BJ (cell line): ENCODE measurements at regions not wholly inside any gene's neighbourhood (a gene's known extent, or its start where the extent isn't known, plus 50 kb on each side); places are given as distances from the start of the nearest gene placed in this dataset.

Experiments
- CTCF ChIA-PET: fragments of 350-600 bp; formaldehyde crosslinking; extraction: SDS; loops from one replicate; lab custom pipeline; 2021; ENCODE audit warnings: antibody characterized with exemption, inconsistent platforms; lab: Yijun Ruan, JAX
- POLR2A ChIA-PET: fragments of 300-600 bp; sonication (Branson Sonifier 250); formaldehyde crosslinking; extraction: SDS; loops from one replicate; lab custom pipeline; 2021; ENCODE audit warnings: antibody characterized with exemption; lab: Charles Lee
- DNase-seq: peaks from one replicate; pipeline ENCODE4 v3.0.0-alpha.2; 2011; ENCODE audit warnings: low read depth
- H3K27me3 ChIP-seq: 2 replicates; pipeline ENCODE4 v1.6.0; 2011; ENCODE audit warnings: low read length; ENCODE audit not compliant: control insufficient read depth, insufficient read depth
- H3K36me3 ChIP-seq: 2 replicates; pipeline ENCODE4 v1.5.1; 2011; ENCODE audit warnings: low read length; ENCODE audit not compliant: control insufficient read depth, insufficient read depth
- H3K4me3 ChIP-seq: 2 replicates; pipeline ENCODE4 v1.5.1; 2011; ENCODE audit warnings: low read depth, mild to moderate bottlenecking, control low read depth, low read length
- TF ChIP-seq, protein P1 (sequence below): IDR thresholded peaks from 2 replicates; pipeline ENCODE4 v1.5.1; 2011; ENCODE audit warnings: low read depth, mild to moderate bottlenecking, control low read depth, inconsistent platforms, low read length, moderate library complexity; ENCODE audit not compliant: insufficient read depth

DNA sequence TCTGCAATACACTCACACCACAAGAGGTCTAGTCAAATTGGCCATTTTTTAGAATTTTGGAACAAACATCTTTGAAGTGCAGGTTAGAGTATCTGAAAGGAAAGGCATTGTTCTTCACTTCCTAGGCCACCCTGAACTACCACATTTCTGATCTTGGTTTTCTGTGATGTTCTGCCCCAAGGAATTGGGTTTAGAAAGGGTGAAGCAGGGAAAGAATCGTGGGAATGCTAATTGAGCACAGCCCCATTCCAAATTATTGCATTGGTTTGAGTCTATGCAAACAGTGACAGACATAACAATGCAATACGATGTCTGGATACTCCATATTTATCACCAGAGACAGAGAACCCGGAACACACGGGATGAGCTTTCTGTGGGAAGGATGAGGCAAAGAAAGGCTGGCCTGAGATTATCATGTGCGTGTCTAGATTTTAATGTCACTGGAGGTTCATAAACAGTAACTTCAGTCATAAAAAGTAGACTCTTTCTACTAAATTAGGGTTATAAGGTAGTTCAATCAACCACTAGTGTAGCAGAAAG, 195.3 kb upstream of the BLID start:
- Histone ChIP-seq H3K27me3 (peaks cover 3% of the 10 kb centered on the region; the same call in 1 of the 2 replicates), H3K4me3 (no peak overlapping the region), H3K36me3 (no peaks in the 10 kb centered on the region)
- TF ChIP-seq, protein P1, sequence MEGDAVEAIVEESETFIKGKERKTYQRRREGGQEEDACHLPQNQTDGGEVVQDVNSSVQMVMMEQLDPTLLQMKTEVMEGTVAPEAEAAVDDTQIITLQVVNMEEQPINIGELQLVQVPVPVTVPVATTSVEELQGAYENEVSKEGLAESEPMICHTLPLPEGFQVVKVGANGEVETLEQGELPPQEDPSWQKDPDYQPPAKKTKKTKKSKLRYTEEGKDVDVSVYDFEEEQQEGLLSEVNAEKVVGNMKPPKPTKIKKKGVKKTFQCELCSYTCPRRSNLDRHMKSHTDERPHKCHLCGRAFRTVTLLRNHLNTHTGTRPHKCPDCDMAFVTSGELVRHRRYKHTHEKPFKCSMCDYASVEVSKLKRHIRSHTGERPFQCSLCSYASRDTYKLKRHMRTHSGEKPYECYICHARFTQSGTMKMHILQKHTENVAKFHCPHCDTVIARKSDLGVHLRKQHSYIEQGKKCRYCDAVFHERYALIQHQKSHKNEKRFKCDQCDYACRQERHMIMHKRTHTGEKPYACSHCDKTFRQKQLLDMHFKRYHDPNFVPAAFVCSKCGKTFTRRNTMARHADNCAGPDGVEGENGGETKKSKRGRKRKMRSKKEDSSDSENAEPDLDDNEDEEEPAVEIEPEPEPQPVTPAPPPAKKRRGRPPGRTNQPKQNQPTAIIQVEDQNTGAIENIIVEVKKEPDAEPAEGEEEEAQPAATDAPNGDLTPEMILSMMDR = no peak
- CTCF ChIA-PET = no interaction called here
- no peak for DNase-seq
- POLR2A ChIA-PET = no interaction called here

DNA sequence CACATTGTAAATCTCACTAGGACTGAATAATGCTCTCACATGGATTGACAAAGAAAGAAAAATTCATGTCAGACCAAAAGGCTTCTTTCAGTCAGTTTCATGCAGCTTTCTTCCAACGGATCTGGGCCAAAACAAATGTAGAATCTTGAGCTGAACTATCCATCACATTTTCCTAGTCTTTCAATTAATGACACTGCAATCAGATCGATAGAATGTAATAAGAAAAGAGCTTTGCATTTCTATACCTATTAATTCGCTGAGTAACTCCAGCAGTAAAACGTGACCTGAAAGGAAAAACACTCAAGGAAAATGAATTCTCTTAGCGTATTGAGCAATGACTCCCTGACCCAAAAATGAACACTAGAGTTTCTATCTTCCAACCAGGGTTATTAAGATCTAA, 194.8 kb upstream of the BLID start:
- Histone ChIP-seq H3K27me3 (peaks cover 3% of the 10 kb centered on the region; the same call in 1 of the 2 replicates), H3K4me3 (no peak overlapping the region), H3K36me3 (no peaks in the 10 kb centered on the region)
- TF ChIP-seq, protein P1 = no peak
- ChIA-PET CTCF (no interaction called here), POLR2A (no interaction called here)
- DNase-seq = no peak

DNA sequence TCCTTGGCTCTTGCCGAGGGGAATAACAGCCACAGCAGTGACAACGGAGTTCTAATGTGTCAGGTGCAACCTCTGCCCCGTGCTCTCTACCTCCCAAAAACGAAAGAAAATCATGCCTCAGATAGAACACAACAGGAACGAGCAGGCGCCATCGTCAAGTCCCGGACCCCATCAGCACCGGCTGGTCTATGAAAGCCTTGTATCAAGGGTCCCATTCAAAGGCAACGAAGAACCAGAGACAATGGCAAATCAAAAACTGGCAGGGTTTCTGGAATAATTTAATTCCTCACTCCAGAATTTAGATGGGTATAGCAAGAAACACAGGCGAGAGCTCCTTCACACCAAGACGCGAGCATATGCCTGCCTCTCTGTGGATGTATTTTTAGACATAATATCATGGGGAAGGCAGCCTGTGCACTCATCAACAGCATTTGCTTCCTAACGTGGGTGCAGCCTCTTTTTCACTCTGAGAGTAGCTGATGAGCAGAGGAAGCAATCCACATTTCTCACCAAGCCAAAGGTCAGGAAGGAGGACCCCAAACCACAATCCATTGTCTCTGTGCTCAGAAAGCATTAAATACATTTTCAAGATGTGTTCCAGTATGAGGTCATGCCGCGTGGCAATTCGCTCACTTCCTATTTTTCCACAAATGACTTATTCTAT, 193.4 kb upstream of the BLID start:
- TF ChIP-seq, protein P1 = no peak
- Histone ChIP-seq H3K36me3 (no peaks in the 10 kb centered on the region), H3K27me3 (peaks cover 3% of the 10 kb centered on the region; the same call in 1 of the 2 replicates), H3K4me3 (no peak overlapping the region)
- no peak for DNase-seq
- CTCF ChIA-PET = interaction anchor here (0.7 to 0.8 kb wide), 2 partner anchors 19 to 1109 kb away, joined by 3 read pairs; no protein-coding TSS in a partner anchor
- POLR2A ChIA-PET = no interaction called here

DNA sequence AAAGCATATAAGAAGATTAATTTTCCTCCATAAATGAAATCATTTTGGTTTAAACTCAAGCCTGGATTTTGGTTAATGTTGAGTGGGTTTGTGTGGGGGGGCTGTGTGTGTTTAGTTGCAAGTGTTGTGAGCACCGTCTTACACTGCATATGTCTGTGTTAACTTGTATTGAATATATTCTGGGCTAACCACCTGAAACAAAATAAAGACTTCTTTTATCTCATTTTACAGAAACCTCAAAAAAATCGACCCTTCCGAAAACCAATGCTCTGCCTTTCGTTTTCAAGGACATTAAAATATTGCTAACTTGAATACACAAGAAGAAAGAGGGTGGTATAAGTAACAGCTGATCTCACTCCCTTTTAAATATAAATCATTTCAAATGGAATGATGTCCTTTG, 192.2 kb upstream of the BLID start:
- TF ChIP-seq, protein P1 = no peak
- ChIA-PET CTCF (no interaction called here), POLR2A (no interaction called here)
- Histone ChIP-seq H3K27me3 (peaks cover 3% of the 10 kb centered on the region; the same call in 1 of the 2 replicates), H3K36me3 (no peaks in the 10 kb centered on the region), H3K4me3 (no peak overlapping the region)
- no peak for DNase-seq

DNA sequence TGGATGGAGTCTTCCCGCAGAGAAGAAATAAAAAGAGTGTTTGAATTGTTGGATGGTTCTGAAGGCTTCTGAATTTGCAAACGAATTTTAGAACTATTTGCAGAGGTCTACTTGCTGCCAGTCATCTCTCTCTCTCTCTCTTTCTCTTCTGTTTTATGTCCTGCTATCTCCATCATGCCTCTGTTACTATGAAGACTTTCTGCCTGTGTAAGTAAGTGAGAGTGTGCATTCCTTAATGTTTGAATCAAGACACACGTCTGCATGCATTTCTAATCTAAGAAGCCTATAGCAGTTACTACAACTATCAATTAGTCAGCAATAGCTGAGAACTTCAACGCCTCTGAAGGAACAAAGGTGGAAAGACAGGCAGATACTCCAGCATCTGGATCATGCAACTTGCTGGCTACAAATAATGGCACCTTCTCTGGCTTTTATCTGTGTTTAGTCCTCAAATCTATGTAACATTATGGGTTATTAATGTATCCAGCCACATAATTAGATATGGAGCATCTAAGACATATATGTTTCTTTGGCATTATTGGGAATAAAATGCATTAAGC, 191.5 kb upstream of the BLID start:
- POLR2A ChIA-PET = no interaction called here
- H3K4me3 ChIP-seq = no peak overlapping the region
- no peaks in the 10 kb centered on the region for H3K36me3 ChIP-seq
- peaks cover 3% of the 10 kb centered on the region; the same call in 1 of the 2 replicates for H3K27me3 ChIP-seq
- no peak for DNase-seq
- TF ChIP-seq, protein P1 = no peak
- CTCF ChIA-PET = no interaction called here
